ENCODE measurements at regions not wholly inside any gene's neighbourhood (a gene's known extent, or its start where the extent isn't known, plus 50 kb on each side); places are given as distances from the start of the nearest gene placed in this dataset.

GRCh38 chr2:20917287-20917660 lies 94.4 kb upstream of the LDAH start:
- Histone ChIP-seq H3K4me3 (no peak overlapping the region), H3K27ac (peak overlapping the region; percentile 38 to 50), H3K4me1 (peaks cover 0 to 22% (median 13%) of the 10 kb centered on the region in 4 donors), H3K27me3 (no peaks in the 10 kb centered on the region), H3K36me3 (no peaks in the 10 kb centered on the region), H3K9me3 (no peaks in the 10 kb centered on the region)
- no peak for DNase-seq
- intact Hi-C loops (cut with DNase I; ENCODE audit: low total_unique reads), result no loop called here
- TF ChIP-seq, protein P1, sequence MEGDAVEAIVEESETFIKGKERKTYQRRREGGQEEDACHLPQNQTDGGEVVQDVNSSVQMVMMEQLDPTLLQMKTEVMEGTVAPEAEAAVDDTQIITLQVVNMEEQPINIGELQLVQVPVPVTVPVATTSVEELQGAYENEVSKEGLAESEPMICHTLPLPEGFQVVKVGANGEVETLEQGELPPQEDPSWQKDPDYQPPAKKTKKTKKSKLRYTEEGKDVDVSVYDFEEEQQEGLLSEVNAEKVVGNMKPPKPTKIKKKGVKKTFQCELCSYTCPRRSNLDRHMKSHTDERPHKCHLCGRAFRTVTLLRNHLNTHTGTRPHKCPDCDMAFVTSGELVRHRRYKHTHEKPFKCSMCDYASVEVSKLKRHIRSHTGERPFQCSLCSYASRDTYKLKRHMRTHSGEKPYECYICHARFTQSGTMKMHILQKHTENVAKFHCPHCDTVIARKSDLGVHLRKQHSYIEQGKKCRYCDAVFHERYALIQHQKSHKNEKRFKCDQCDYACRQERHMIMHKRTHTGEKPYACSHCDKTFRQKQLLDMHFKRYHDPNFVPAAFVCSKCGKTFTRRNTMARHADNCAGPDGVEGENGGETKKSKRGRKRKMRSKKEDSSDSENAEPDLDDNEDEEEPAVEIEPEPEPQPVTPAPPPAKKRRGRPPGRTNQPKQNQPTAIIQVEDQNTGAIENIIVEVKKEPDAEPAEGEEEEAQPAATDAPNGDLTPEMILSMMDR (IDR thresholded peaks at IDR 0.05), result no peak

GRCh38 chr2:20916604-20917286 lies 93.8 kb upstream of the LDAH start:
- H3K36me3 ChIP-seq, result no peaks in the 10 kb centered on the region
- intact Hi-C loops (cut with DNase I; ENCODE audit: low total_unique reads), result no loop called here
- DNase-seq, result no peak
- TF ChIP-seq, protein P1 (IDR thresholded peaks at IDR 0.05), result peak; percentile 13 to 26
- peak overlapping the region; percentile 38 to 50 for H3K27ac ChIP-seq
- no peaks in the 10 kb centered on the region for H3K27me3 ChIP-seq
- no peaks in the 10 kb centered on the region for H3K9me3 ChIP-seq
- H3K4me3 ChIP-seq, result no peak overlapping the region
- H3K4me1 ChIP-seq, result peaks cover 0 to 22% (median 13%) of the 10 kb centered on the region in 4 donors

DNA sequence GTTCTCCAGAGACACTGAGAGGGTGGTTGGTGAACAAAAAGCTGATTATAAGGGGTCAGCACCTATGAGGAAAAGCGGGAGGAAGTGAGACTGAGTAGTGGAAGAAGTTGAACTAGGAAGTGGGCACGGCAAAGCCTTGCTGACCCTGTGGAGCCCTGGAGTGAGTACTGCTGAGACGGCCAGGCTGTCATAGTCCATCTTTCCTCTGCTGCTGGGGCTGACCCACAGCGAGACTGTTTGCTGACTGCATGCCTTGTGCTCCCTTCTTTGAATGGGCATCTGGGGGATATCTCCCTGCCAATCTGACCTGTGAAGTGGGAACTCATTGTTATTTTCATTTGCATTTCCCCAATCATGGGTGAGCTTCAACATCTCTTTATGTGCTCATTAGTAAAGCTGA lies 92.4 kb upstream of the LDAH start:
- H3K9me3 ChIP-seq, result no peaks in the 10 kb centered on the region
- peaks cover 0 to 22% (median 13%) of the 10 kb centered on the region in 4 donors for H3K4me1 ChIP-seq
- no peaks in the 10 kb centered on the region for H3K36me3 ChIP-seq
- TF ChIP-seq, protein P1 (IDR thresholded peaks at IDR 0.05), result no peak
- H3K27ac ChIP-seq, result no peak overlapping the region
- no peaks in the 10 kb centered on the region for H3K27me3 ChIP-seq
- no peak for DNase-seq
- H3K4me3 ChIP-seq, result no peak overlapping the region
- intact Hi-C loops (cut with DNase I; ENCODE audit: low total_unique reads), result no loop called here

GRCh38 chr2:20914771-20915170 lies 91.9 kb upstream of the LDAH start:
- H3K4me1 ChIP-seq, result peaks cover 0 to 22% (median 13%) of the 10 kb centered on the region in 4 donors
- no peaks in the 10 kb centered on the region for H3K27me3 ChIP-seq
- intact Hi-C loops (cut with DNase I; ENCODE audit: low total_unique reads), result no loop called here
- TF ChIP-seq, protein P1 (IDR thresholded peaks at IDR 0.05), result no peak
- H3K4me3 ChIP-seq, result no peak overlapping the region
- H3K9me3 ChIP-seq, result no peaks in the 10 kb centered on the region
- no peak overlapping the region for H3K27ac ChIP-seq
- no peak for DNase-seq
- no peaks in the 10 kb centered on the region for H3K36me3 ChIP-seq

DNA sequence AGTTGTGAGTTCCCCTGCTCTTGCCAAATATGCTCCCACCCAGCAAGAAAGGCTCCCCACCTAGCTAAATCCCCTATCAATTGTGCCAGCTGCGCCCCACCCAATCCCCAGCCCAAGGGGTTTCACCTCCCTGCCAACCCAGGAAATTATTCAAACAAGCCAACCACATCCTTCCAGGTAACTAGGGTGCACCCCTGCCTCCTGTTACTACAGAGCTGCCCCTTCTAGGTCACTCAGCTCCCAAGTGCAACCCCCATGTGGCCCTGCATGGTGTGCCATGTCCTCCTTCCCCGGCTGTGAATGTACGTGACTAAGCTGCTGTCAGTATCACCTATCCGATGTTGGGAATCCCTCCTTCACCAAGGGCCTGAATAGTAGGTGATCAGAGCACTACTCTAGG lies 91.2 kb upstream of the LDAH start:
- TF ChIP-seq, protein P1 (IDR thresholded peaks at IDR 0.05), result no peak
- Histone ChIP-seq H3K9me3 (no peaks in the 10 kb centered on the region), H3K4me3 (no peak overlapping the region), H3K27ac (no peak overlapping the region), H3K4me1 (peaks cover 0 to 22% (median 13%) of the 10 kb centered on the region in 4 donors), H3K36me3 (no peaks in the 10 kb centered on the region), H3K27me3 (no peaks in the 10 kb centered on the region)
- no peak for DNase-seq
- intact Hi-C loops (cut with DNase I; ENCODE audit: low total_unique reads), result no loop called here
